HG02759 (cell line): ENCODE measurements at regions not wholly inside any gene's neighbourhood (a gene's known extent, or its start where the extent isn't known, plus 50 kb on each side); places are given as distances from the start of the nearest gene placed in this dataset.

Source experiments
- ATAC-seq: cut with Tn5 transposase; IDR thresholded peaks from one replicate; pipeline ENCODE4 v1.9.1; 2021; ENCODE audit warnings: mild to moderate bottlenecking, moderate library complexity; ENCODE audit not compliant: unreplicated experiment

DNA sequence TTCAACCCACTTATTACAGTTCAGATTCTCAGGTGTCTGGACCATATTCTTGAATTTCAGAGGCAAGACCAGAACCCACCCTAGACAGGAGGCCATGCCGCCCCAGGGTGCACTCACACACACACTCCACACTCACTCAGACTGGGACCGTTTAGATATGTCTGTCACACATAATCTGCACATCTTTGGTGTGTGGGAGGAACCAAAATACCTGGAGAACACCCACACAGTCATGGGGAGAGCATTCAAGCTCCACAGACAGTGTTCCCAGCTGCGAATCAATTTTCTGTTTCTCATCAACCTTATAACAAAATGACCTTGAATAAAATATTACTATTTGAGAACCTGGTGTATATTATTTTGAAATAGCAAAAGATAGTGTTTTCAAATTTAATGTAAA, 2353.0 kb downstream of the PCDH9 start:
- no peak for ATAC-seq

DNA sequence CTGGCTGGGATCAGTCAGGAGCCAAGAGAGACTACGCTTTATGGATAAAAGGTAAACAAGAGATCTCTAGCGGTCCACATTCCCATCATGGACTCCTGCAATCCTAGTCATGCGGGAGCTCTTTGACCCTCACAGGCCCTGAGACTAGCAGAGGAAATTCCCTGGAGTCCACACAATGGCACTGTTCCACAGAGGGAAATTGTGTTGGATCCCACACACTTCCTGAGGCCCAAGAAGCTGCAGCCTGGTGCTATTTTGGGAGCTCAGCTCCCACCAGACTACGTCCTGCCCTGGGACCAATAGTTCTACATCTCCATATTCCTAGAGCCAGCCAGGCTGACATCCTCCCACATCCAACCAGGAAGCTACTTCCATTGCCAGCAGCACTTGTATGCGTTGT, 2358.4 kb downstream of the PCDH9 start:
- no peak for ATAC-seq

DNA sequence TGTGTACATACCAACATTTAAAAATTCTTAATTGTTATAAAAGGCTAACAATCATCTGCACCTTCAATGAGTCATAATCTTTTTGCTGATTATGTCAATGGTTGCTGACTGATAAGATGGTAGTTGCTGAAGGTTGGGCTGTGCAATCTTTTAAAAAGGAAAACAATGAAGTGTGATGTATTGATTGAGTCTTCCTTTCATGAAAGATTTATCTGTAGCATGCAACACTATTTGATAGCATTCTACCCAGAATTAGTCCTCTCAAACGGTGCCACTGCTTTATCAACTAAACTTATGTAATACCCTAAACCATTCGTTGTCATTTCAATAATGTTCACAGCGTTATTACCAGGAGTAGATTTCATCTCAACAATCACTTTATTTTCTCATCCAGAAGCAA, 2360.6 kb downstream of the PCDH9 start:
- no peak for ATAC-seq

DNA sequence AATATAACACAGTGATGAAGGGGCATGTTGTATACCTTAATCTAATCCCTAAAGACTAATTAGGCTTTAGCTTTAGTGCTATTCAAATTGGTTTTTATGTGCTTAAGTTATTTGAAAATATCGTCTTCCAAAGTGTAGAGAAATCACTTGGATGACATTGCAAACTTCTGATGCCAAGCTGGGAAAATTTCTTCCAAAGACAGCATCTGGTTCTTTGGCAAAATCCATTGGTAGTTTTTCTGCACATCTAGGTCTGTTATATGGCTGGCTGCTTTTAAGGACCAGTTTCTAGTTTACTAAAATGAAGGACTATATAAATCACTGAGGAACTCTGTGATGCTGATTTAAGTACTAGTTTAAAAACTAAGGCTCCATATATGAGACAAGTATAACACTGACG, 2362.3 kb downstream of the PCDH9 start:
- no peak for ATAC-seq

DNA sequence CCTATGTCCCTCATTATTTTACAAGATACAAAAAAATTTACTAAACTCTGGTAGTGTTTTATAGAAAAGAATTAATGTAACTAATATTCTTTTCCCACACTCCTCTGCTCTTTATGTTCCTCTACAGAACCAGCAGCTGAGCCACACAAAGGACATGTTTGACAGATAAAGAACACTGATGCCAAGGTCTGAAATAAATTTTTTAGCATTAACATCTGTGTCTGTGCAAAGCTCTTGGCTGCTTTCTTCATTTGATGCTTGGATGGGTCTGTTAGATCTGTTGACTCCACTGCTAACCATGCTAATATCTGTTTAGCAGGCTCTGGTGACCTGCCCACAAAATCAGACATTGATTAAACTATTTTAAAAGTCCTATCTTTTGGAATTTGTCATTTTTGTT, 2363.8 kb downstream of the PCDH9 start:
- ATAC-seq, result no peak

DNA sequence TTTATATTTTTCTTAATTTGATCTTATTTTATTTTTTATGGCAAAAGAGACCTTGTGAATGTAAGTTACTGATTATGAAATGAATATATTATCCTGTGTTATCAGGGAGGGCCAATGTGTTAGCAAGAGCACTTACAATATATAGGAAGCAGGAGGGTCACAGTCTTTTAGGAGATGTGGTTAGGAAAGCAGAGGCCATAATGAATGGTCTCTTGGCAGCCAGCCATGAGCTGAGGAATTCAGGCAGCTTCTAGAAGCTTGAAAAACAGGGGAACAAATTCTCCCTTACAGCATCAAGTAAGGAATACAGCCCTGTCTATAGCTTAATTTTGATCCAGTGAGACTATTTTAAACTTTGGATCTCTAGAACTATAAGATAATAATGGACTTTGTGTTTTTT, 2374.6 kb downstream of the PCDH9 start:
- ATAC-seq, result no peak

DNA sequence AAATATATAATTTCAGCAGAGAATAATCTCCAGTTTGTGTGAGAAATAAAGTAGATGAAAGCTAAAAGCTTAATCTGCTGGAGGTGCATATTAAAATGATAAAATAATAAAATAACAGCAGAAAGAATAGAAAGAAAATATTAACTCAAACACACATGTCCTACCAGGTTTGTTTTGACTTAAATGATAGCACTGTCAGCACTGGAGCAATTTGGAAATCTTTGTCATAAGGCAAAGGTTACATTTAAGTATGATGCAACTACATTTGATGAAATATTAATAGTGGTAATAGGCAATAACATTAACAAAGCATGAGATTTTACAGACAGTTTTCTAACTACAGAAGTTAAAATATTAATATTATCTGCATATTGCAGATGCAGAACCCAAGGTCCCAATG, 2380.1 kb downstream of the PCDH9 start:
- no peak for ATAC-seq

DNA sequence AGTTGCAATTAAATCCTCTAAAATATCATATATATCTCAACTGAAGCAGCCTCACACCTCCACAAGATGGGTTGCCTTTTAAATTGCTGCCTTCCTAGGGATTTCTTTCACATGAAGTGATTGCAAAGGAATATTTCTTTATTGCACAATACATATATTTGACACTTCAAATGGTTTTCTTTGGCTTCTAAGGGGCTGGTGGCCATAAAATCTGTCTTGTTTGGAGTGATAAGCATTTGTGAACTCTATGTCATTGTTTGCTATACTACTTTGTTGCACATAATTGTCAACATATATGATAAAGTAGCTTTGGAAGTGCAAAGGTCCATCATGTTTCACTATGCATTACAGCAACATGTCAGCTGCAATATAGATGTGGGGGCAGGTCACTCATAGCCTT, 2380.9 kb downstream of the PCDH9 start:
- ATAC-seq, result no peak

DNA sequence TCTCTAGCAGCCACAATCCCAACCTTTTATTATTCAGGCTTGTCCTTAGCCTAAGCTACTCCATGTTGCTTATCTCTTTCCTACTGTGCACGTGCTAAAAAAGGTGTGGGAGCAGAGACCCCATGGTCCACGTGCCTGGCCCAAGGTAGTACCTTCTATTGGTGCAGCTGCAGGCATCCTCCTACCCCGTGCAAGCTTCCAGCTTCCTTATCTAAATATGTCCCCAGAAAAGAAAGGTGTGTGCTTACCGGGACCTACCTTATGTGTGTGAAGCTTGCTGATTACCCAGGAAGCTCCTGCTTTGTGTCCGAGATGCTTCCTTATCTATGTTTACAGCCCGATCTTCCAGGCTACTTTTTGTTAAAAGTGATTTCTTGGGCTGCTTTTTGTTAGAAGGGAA, 2382.4 kb downstream of the PCDH9 start:
- ATAC-seq, result no peak

DNA sequence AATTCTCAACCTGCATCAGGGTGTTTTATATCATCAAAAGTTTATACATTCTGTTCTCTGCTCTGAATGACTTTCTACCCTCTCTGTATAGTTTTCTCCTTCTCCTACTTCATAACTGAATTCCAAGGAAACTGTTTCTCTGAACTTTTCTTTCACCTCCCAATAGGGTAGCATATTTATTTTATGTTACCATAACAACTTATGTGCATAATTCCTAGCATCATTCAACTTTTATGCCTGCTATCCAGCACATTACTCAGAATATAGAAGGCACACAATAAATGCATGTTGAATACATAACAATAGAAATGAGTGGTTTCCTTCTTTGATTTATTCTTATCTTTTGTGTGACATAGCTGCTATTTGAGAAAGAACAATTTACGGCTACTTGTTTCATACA, 2385.0 kb downstream of the PCDH9 start:
- no peak for ATAC-seq

DNA sequence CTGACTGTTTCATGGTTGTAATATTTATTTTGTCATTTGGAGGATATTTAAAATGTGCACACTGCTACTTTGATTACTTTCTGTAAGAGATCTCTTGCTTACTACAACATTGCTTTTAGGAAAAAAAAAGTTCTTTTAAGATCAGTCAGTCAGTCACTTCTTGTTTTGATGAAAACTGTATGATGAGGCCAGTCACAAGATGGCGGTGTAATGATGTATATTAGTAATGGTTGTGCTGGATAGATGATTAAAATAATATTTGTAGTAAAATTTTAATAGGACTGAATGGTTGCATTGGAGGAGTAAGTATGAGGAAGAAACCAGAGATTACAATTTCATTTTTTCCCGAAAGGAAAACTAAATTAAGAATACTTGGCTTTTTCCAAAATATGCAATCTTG, 2411.1 kb downstream of the PCDH9 start:
- no peak for ATAC-seq

DNA sequence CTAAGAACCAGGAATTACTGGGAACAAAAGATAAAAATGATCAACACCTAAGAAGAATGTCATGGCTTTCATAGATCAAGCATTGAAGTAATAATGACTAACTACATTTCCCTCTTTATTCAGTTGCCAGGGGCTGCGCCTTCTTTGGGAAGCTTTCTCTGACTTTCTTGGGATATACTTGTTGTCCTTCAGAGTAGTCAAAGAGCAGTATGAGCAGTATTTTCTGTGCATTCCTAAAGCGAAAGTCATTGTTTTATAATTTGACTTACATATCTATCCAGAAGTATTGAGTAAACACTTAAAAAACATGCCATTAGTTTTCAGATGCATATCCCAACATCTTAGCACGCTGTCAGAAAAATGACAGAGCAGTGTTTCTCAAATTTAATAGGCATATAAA, 2412.4 kb downstream of the PCDH9 start:
- ATAC-seq, result no peak

DNA sequence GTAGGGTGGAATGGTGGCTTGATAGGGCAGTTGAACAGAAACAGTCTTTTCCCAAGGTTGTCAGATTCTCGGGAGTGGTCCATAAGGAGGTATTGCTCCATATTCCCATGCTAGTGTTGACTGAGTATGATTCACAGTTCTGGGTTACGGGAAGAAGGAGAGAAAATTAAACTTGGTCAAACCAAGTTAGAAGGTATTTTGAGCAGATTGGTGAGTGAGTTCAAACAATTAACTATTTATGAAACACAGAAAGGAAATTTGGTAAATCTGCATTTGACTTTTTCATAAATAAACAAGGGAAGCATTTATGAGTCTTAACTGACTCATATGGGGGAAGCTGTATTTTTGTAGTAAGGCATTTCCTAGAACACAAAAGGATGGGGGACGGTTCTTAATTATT, 2419.4 kb downstream of the PCDH9 start:
- no peak for ATAC-seq

DNA sequence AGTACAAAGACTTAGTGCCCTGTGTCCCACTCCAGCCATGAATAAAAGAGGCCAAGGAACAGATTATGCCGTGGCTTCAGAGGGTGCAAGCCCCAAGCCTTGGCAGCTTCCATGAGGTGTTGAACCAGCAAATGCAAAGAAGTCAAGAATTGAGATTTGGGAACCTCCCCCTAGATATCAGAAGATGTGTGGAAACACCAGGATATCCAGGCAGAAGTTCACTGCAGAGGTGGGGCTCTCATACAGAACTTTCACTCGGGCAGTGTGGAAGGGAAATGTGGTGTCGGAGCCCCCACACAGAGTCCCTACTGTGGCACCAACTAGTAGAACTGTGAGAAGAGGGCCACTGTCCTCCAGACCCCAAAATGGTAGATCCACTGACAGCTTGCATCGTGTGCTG, 2421.4 kb downstream of the PCDH9 start:
- ATAC-seq, result no peak

DNA sequence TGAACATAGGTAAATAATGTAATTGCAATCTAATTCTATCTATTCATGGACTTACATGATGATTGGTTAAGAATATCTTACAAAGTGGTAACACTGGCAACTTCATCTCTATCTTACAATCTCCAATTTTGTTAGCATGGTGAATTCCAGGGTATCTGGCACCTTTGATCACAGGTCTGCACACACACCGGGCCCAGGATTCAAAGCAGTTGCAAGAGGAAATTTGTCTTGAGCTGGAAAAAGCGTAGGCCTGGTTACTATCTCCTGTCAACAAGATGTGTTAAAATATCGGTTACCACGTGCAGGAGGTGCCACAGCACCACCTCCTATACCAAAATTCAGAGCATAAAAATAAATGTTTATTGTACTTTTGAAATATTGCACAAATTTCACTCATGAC, 2428.4 kb downstream of the PCDH9 start:
- ATAC-seq, result no peak

DNA sequence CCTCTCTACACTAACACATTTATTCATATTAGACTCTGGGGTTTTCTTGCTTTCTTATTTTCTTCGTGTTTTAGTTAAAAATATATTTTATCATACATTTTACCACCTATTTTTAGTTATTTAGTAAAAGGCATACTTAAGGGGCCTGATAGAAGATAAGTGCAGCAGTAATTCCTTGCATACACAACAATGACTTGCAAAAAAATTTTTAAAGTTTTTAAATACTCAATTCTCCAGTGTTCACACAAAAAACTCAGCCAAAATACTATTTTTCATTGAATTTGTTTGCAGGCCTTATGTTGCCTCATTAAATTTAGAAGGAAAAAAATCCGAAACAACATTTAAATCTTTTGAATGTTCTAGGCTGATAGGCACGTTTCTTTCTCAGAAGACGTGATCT, 2431.7 kb downstream of the PCDH9 start:
- no peak for ATAC-seq

DNA sequence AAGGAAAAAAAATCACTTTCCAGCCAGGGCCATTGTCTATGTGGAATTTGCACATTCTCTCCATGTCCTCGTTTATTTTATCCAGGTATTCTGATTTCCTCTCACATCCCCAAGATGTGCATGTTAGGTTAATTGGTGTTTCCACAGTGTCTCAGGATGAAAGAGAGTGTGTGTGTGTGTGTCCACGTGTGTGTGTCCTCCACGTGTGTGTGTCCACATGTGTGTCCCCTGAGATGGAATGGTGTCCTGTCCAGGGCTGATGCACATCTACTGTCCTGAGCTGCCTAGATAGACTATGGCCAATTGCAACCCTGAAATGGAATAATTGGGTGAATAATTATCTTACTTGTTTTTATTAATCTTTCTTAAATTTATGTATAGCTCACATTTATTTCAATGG, 2436.5 kb downstream of the PCDH9 start:
- ATAC-seq, result no peak

DNA sequence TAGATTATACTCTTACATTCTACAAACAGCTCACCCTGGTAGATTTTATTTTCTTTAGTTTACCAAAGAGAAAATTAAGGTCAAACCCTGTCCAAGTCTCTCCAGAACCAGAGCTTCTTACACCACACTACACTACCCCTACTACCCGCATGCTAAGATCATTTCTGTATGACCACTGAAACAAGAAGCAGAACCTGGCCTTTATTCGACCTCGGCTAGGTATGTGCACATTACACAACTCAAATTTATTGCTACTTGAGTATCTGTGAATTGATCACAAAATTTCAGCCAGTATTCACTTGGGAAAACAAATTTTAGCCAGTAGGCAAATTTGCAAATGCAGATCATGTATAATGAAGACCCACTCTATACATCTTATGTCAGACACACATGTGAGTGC, 2437.0 kb downstream of the PCDH9 start:
- no peak for ATAC-seq

DNA sequence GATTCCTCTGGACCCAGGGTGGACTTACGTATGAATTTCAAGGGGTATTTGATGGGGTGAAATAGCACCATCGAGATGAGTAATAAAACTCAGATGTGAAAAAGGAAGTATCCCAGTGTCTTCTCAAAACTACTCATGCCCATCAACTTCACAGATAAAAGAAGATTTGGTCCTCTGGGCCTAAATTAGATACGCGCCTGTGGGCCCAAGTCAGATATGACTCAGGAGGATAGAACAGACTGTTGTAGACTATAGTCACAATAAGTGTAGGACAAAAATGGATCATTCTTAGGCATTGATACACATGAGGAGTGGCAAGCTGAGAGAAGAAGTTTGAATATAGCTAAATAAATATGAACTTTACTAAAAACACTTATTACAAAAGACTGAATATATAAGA, 2438.8 kb downstream of the PCDH9 start:
- ATAC-seq, result no peak

DNA sequence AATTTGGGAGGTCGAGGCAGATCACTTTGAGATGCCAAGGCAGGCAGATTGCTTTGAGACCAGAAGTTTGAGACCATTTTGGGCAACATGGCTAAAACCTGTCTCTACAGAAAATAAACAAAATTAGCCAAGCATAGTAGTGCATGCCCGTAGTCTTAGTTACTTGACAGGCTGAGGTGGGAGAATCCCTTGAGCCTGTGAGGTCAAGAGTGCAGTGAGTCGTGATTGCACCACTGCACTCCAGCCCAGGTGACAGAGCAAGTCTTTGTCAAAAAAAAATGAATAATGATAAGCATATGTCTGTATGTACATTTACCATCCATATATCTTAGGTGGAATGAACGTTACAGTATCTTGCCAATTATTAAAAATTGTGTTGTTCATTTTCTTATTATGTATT, 2447.7 kb downstream of the PCDH9 start:
- ATAC-seq, result no peak

DNA sequence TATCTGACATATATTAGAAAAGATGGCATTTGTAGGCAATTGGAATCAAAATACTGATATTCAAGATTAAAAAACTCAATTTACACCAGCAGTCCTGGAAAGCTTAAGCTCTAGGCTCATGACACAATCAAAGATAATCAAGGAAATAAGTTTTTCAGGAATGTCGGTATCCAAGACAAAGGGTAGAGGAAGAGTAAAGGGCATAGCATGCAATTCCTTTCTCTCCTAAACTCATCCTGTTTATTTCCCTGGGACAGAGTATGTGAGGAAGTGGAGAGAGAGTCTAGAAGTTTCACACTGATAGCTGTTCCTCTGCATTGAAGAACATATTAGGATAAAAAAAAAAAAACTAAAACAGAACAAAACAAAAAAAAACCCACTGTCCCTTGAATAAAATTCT, 2452.1 kb downstream of the PCDH9 start:
- no peak for ATAC-seq

DNA sequence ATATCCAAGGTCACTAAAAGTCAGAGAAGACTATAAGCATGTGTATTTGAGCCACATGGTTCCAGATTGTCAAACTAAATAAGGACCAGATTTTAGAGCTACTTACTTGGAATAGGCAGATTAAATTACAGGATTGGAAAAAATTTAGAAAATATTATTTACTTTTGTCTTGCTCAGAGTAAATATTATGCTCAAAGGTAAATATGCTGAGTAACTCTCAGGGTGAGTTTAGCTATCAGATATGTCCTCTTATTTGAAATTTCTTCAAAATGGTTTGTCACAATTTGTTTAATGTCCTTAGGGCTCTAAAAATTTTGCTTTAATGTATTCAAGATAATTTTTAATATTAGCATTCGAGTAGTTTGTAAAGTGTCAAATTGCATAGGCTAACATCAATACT, 2455.2 kb downstream of the PCDH9 start:
- no peak for ATAC-seq

DNA sequence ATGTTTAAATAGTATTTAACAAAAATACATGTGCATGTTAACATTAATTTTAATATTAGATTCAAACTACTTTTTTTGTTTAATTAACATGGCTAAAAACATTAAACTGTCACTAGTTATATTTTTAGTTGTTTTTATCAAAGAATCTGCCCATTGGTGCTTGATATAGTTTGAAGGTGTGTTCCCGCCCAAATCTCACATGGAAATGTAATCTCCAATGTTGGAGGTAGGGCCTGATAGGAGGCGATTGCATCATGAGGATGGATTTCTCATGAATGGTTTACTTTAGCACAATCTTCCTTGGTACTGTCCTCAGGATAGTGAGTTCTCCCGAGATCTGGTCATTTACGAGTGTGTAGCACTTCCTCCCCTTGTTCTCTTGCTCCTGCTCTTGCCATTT, 2459.4 kb downstream of the PCDH9 start:
- no peak for ATAC-seq

DNA sequence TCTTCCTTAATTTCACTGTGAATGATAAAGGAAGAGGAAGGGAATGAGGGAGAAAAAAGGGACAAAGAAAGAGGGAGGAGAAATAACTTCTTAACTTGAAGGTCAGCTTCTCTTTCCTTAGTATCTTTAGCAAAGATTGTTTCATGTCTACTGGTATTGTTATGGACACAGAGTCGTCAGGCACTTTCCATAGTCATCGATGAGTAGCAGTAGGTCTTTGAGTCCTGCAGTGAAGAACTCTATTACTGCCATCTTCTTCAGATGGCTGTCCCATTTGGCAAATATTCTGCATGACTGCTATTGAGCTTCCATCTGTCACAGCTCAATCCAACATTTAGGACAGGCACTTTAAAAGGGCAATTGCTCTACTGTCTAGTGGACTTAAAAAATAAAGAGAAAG, 2463.1 kb downstream of the PCDH9 start:
- ATAC-seq, result no peak
